HT1080 (cell line): ENCODE measurements at regions not wholly inside any gene's neighbourhood (a gene's known extent, or its start where the extent isn't known, plus 50 kb on each side); places are given as distances from the start of the nearest gene placed in this dataset.

Experiments
- DNase-seq: peaks from one replicate; pipeline ENCODE4 v3.0.0-alpha.2; 2015; ENCODE audit warnings: low read depth

DNA sequence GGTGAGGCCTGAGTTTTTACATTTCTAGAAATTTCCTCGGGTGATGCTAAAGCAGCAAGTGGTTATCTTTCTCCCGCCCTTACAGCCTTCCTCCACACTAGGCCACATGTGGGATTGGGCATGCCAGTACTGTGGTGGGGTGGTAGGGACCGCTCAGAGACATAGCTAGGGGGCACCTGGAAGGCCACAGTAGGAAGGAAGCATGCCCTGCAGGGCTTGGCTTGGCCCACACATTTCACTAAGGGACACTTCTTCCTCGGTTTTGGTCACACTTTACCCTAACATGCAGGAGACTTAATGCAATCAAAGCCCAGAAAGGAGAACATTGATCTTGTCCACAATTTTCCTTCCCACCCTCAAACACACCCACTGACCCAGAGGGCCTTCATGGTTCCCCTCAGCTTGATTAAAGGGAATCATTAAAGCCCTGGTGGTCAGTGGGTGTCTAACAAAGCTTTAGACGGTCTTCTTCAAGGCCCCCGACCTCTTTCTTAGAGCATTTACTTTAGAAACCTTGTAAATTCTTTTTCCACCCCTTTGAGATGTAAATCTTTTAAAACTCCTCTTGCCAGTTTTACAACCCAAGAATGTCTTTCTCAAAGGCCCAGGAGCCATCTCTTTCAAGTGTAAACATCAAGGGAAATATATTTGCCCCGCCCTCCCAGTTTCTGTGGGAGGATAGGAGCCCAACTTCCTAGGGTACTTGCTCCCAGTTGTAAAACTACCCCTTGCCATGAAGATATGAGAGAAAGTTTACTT, 246.4 kb upstream of the PTBP2 start:
- DNase-seq: no peak

DNA sequence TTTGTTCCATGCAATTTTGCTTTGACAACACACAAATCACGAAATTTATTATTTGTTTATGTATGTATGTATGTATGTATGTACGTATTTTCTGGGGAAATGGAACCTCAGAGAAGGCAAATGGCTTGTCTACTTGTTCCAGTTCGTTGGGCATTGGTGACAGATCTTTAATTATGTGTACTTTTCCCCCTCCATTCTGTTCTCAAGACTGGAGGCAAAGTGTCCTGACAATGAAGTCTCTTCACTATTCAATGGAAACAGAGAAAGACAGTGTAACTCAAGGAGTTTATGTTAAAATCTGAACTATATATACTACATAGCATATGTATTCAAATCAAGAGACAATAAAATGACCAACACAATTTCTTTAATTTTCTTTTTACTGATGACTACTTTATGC, 245.7 kb upstream of the PTBP2 start:
- DNase-seq: no peak

DNA sequence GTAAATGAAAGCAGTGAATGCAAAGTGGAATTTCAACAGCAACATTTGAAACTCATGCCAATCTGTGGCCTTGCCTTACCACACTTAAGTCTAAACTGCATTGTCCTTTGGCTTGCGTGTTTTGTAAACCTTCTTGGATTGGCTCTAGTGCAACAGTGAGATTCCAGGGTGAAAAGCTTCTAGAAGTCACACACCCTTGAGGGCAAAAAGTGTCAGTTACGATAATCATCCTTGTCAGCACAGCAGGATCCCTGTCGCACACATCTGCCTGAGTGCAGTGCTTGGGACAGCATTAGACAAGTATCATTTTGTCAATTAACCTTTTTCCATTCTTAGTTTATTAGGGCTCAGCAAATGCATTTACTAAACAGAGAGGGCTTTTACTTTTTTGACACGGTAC, 243.4 kb upstream of the PTBP2 start:
- DNase-seq: no peak

DNA sequence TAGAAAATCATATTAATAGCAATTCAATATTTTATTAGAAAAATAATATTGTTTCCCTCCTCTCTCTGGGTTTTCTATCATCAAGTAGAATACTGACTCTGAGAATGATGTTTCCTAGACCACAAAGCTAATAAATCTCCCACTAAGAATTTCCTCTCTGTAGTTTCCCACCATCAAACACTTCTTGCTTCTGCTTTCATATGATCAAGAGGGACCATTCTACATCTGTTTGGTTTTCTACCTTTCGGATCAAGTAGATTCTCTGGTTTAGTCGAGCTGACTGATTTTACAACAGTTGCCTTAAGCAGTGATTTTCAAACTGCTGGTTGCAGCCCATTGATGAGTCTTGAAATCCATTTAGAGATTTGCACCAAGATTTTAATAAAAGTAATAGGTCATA, 240.2 kb upstream of the PTBP2 start:
- no peak for DNase-seq

DNA sequence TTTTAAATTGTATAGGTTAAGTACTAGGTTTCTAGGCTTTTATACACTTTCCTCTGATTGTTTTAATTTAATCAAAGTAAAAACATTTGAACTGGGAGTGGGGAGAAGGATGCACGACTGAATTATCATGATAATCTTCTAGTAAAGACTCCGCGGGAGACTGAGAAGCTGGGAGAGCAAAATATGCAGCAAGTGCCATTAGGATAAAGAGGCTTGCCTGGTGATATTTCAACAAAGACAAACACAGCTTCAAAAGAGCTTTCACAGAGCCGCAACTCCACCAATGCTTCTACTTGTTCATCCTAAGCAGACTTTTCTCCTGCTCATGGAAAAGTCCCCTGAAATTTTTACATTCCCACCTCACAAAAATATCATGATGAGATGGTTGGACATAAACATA, 239.0 kb upstream of the PTBP2 start:
- no peak for DNase-seq

DNA sequence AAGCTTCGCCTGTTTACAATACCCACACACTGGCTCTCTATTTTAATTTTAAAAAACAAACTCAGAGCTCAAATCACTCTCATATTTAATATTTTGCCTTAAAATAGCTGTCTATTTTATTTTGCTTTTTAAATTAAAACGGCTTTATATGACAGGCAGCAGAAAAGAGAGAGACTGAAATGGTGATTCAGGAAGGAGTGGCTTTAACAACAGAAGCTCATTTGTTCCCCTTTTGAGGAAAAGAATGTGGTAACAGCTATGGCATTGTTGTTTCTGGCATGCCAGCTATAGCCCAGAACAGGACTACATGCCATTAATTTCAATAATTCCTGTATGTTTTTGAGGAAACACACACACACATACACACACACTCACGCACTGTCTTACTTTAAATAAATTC, 234.2 kb upstream of the PTBP2 start:
- peak; percentile 51 for DNase-seq

DNA sequence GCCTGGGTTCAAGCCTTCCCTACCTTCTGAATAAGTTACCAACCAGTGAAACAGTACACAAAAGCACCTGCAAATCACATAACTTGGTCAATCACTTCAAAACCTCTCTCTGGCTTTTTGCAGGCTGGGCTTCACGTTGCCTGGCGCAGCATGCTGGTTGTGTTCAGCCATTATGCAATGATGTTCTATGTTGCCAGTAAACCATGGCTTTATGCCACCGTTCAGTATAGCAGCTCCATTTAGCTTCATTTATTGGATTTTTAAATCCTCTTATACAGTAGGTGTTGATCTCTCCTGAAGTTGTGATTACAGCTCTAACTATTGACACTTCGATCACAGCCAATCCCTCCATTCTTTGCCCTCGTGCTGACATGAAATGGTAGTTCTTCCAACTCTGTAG, 233.6 kb upstream of the PTBP2 start:
- no peak for DNase-seq

DNA sequence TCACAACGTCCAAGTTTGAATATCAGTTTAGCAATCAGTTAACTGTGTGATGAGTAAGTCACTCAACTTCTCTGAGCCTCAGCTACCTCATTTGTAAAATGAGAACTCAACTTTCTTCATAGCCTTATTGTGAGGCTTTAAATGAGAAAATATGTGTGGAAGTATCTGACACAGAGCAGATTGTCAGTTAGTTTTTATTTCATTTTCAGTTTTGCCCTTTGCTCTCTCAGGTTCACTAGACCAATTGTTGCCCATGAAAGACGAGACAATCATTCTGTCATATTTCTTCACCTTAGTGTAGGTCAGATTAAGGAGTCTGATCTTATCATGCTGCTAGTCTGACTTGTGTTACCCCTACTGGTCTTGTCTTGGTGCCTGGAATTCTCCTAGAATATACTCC, 232.8 kb upstream of the PTBP2 start:
- no peak for DNase-seq

DNA sequence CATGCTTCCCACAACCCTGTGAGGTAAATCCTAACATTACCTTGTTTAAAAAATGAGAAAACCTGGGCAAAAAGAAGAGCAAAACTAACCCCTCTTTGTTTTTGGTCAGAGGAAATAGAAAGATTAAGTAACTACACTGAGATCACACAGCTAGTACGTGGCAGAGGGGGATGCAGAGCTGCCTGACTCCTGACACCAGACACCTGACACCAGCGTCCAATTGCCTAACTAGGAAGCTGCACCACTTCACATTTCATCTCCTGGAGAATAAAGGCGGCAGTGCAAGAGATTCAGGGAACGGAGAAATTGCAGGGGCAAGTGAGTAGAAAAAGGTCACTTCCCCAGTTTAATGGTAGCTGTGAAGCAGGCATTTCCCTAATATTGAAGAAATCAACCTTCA, 229.3 kb upstream of the PTBP2 start:
- DNase-seq: peak; percentile 14

DNA sequence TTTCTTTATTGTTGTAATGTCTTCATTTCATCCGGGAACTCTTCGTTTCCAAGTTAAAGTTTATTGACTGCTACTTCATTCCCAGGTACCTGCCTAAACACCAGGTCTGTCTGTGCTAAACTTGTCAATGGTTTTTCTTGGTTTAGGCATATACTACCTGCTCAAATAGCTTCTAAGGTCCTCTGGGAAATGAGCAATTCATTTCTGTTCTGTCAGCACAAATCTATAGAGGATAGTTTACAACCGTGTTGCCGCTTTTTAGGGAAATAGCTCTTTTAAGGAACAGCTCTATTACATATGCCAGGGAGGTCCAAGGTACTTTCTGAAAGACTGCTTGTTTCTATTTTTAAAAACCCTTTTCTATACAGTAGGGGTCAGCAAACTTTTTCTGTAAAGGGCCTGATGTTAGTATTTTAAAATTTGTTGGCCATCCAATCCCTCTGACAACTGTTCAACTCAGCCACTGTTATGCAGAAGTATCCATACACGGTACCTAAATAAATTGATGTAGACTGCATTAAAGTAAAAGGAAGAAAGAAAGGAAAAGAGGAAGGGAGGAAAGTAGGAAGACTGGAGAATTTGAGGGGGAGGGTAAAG, 222.7 kb upstream of the PTBP2 start:
- DNase-seq: no peak

DNA sequence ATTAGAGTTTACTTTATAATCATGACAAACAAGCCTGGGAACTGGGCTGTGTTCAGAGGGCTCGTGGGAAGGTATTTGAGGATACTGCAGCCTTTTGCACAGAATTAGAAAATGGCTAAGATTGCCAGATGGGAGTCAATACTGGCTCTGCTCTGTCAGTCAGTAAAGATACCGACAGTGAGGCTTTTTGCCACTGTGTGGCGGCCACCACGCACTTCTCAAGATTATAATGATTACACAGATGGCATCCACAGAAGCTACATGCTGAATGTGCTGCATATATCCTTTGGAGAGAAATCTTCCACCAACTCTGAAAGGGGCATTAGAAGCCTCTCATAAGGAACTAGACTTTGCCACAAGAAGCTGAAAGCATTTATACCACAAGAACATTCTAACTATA, 213.4 kb upstream of the PTBP2 start:
- DNase-seq: no peak

DNA sequence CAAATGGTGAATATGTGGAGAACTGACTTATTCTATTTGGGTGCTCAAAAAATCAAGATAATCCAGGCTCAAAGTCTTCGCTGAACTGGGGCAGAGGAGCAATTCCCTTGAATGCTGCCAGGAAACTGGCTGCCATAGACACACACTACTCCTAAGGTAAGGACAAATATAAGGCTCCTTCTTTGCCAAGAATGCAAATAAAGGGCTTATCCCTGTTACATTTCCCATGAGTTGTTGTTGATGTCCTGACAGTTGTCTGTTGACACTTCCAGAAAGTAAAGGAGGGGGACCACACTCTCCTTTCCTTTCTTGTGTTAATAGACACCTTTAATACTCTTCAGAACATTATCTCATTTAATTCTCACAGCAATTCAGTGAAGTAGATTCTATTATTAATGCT, 212.2 kb upstream of the PTBP2 start:
- no peak for DNase-seq

DNA sequence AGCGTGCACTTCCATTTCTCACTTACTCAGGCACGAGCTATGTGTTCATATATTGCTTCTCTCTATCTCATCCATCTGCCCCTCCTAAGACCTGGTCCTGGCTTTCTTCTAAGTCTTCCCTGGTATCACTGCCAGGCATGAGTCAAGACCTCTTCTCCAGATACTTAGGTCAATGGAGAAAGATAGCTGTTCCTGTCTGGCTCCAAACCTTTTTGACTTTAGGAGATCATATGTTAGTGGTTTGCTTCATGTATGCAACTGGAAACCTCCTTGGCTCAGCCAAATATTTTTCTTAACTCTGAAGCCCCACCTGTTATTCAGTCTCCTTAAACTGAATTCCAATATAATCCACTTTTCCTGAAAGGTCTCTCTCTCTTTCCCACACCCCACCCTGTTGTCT, 211.6 kb upstream of the PTBP2 start:
- no peak for DNase-seq

DNA sequence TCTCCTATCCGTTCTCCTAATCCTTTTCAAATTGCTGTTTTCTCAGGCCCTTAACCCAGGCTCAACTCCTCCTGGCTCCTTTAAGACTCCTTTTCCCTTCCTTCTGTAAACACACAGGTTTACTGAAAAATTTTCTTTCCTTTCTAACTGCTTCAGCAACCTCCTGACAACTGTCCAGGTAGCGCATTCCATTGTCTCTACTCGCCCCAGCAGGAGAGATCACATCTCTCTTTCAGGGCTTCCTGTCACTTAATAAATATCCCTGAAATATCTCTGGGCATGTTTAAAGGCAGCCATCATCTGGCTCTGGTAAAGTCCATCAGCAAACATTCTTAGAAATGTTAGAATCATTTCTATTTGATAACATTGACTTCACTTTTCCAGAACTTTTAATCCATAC, 211.2 kb upstream of the PTBP2 start:
- DNase-seq: no peak

DNA sequence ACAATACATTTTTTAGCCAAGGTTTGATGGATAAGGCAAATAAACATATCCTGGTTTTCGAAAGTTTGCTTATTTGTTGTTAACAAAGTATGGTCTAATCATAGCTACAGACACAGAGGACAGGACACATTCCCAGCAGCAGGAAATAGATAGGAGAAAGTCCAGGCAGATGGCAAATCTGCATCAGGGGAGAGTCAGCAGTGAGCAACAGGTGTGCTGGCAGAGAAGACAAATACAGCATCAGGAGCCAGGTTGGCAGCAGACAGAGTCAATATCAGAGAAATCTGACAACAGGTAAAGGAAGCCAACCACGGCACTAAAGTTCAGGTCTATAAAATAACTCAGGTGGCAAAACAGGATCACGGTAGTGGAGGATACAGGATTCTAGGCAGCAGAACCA, 210.7 kb upstream of the PTBP2 start:
- DNase-seq: no peak

DNA sequence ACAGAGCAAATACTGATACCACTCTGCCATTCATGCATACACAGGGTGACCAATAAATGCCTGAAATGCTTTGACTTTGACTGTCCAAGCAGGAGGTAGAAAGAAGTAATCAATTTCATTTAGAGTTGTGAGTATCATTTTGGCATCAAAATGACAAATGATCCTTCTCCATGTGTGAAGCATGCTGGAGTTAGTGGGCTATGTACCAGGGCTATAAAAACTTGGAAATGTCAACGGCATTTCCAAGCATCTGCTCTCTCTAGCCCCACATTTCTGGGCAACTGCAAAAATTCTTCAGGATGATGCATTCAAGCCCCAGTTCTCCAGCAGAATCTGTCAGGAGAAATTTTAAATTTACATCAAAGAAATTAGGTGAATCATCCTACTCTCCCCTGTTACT, 208.4 kb upstream of the PTBP2 start:
- DNase-seq: no peak

DNA sequence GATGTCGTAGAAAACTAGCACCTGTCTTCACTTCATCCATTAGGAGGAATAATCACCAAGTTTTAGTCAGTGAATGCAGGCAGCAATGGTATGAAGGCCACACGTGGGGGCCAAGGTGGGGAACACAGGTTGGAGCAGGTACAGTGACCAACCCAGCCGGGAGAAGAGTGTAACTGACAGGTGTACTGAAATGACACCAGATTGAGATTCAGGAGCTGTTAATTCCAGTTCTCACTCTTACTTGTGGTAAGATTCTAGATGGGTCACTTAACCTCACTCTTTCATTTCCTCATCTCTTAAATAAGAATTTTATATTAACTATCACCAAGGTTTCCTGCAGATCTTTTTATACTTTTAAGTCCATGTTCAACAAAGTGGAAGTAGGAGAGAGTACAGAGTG, 206.2 kb upstream of the PTBP2 start:
- no peak for DNase-seq

DNA sequence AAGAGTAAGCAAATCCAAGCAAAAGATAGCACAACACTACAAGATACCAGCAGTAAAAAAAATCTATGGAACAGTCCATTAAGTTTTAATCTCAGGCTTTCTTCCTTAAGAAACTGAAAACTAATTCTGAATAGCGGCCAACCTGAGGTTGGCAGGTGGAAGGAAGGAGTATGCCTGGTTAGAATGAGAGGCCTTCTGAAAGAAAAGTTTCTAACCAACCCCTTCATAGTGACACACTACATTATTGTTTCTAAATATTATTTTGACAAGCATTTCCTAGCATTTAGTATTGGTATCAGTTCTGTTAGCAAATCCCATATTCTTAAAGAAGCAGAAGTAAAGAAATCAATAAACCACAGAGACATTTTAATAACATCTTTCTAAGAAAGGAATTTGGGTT, 205.7 kb upstream of the PTBP2 start:
- no peak for DNase-seq

DNA sequence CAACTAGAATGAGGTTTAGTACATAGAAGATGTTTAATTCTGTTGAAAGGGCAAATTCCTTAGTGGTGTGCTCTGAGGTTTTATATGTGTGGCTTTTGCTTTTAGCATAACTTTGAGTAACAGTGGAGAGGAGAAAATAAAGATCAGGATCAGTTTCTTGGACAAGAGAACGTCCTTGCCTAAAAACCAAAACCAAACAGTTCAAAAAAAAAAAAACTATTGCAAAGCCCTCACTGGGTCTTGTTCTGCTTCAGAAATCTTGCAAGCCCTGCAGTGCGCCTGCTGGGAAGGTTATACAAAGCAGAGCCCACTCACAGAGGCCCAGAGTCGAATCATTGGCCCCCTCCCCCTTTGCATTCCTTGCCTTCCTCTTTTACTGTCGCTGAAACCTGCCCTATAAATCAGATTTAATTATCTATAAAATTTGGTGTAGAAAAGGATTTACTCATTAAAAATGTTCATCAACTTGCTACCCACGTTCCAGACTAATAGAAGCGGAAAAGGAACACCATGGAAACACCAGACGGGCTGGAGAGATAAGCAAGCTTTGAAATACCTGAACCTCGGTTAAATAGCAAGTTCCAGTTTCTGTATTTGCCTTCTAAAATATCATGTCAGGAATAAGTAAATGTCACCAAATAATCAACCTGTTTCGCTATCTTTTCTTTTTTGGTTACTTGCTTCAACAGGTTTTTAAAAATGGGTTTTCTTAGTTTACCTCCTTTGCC, 201.6 kb upstream of the PTBP2 start:
- no peak for DNase-seq

DNA sequence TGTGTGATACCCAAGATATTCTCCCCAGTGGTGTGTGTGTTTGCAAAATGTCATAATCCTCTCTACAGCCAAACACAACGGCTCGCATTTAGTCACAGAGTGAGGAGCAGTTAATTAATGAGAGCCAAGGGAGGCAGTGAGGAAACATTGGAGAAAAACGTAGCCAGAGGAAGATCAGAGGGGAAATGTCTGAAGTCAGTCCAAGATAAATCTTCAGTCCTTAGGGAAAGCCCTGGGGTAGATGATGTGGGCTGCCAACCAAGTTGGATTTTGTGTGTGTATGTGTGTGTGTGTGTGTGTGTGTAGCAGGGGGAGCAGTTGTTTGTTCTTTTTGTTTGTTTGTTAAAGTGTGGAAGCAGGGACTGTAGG, 201.0 kb upstream of the PTBP2 start:
- no peak for DNase-seq

DNA sequence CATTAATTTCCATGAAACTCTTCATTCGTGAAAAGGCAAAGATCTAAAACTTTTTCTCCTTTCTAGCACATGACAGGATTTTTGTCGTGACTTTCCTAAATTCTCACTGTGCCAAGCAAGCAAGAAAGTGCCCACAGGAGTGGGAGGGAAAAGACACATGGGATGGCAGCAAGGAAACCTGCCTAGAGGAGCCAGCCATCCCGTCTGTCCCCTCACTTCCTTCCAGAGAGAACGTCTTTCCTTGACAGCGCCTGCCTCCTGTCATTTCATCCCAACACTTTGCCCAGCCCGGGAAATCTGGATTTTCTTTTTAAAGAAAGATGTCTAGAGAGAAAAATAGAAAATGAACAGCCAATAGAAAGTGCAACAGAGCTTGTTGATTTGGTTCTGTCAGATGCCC, 200.6 kb upstream of the PTBP2 start:
- no peak for DNase-seq

DNA sequence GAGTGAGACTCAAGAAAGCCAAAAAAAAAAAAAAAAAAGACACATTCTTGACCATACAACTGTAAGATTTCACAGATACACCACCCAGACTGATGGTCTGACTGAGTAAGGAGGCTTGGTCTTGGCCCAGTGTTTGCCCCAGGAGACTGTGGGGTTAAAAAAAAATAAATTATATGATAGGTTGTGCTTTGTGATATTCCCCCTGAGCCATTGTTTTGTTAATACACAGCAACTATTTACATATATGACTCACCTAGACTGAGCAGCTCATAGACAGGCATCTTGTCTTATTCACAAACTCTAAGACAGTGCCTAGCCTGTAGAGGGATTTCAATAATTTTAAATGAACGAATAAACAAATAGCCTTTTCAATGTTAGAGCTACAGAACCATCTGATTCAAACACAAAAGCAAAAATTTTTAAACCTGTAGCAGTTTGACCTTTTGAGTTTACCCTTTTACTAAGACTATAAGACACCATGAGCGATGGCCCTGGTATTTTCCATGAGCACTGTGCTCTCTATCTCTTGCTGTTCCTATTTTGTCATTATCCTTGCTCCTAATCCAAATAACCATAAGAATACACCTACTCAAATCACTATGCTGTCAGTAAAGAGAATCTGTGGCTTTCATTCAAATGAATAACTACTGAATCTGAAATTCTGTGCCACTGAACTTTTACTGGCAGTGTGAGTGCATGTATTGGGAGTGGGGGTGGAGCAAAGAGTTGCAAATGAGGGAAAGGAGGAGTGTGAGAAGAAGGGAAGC, 199.4 kb upstream of the PTBP2 start:
- DNase-seq: peak; percentile 29
